ENCODE measurements at regions not wholly inside any gene's neighbourhood (a gene's known extent, or its start where the extent isn't known, plus 50 kb on each side); places are given as distances from the start of the nearest gene placed in this dataset.
"Not testable (repeated sequence)": the region's sequence is repeated elsewhere in the genome, so short reads cannot be mapped to it uniquely, and the experiment has no call there.

- no peak overlapping the region for H3K4me3 Mint-ChIP-seq
- CTCF ChIA-PET: no interaction called here
- DNase-seq: no peak
- H3K27me3 Mint-ChIP-seq: peaks cover 5% of the 10 kb centered on the region
- no peaks in the 10 kb centered on the region for H3K4me1 Mint-ChIP-seq
- no peaks in the 10 kb centered on the region for H3K9me3 Mint-ChIP-seq
- H3K27ac Mint-ChIP-seq: no peak overlapping the region
- H3K36me3 Mint-ChIP-seq: no peaks in the 10 kb centered on the region
Measured at GRCh38 chr1:227508431-227508830, 54.9 kb upstream of the ZNF678 start.

- H3K27ac Mint-ChIP-seq, H3K27me3 Mint-ChIP-seq, H3K36me3 Mint-ChIP-seq, DNase-seq, H3K4me3 Mint-ChIP-seq, H3K9me3 Mint-ChIP-seq, H3K4me1 Mint-ChIP-seq, CTCF ChIA-PET: not testable (repeated sequence)
Measured at GRCh38 chr1:227506490-227507393, 56.6 kb upstream of the ZNF678 start.

- H3K36me3 Mint-ChIP-seq, DNase-seq, CTCF ChIA-PET, H3K27ac Mint-ChIP-seq, H3K4me1 Mint-ChIP-seq, H3K9me3 Mint-ChIP-seq, H3K4me3 Mint-ChIP-seq, H3K27me3 Mint-ChIP-seq: not testable (repeated sequence)
Measured at GRCh38 chr1:227496045-227496444, 67.3 kb upstream of the ZNF678 start.

GRCh38 chr1:227493863-227494551 lies 69.3 kb upstream of the ZNF678 start:
- H3K9me3 Mint-ChIP-seq, H3K27ac Mint-ChIP-seq, H3K4me3 Mint-ChIP-seq, H3K27me3 Mint-ChIP-seq, DNase-seq, H3K36me3 Mint-ChIP-seq, CTCF ChIA-PET, H3K4me1 Mint-ChIP-seq: not testable (repeated sequence)

GRCh38 chr1:227490478-227490877 lies 72.9 kb upstream of the ZNF678 start:
- CTCF ChIA-PET: no interaction called here
- Mint-ChIP-seq H3K4me3 (no peak overlapping the region), H3K27me3 (peaks cover 10% of the 10 kb centered on the region), H3K36me3 (no peaks in the 10 kb centered on the region), H3K4me1 (no peaks in the 10 kb centered on the region), H3K9me3 (peaks cover 1% of the 10 kb centered on the region), H3K27ac (no peak overlapping the region)
- no peak for DNase-seq

GRCh38 chr1:227490001-227490400 lies 73.4 kb upstream of the ZNF678 start:
- Mint-ChIP-seq H3K4me3 (no peak overlapping the region), H3K4me1 (no peaks in the 10 kb centered on the region), H3K36me3 (no peaks in the 10 kb centered on the region), H3K27ac (no peak overlapping the region), H3K9me3 (peaks cover 1% of the 10 kb centered on the region), H3K27me3 (peaks cover 10% of the 10 kb centered on the region)
- no peak for DNase-seq
- CTCF ChIA-PET: interaction anchor here (0.9 kb wide), 1 partner anchor 9 kb away, joined by 3 read pairs; no protein-coding TSS in a partner anchor

- Mint-ChIP-seq H3K9me3 (peaks cover 1% of the 10 kb centered on the region), H3K27ac (no peak overlapping the region), H3K4me1 (no peaks in the 10 kb centered on the region), H3K36me3 (no peaks in the 10 kb centered on the region), H3K4me3 (no peak overlapping the region), H3K27me3 (peaks cover 10% of the 10 kb centered on the region)
- no peak for DNase-seq
- CTCF ChIA-PET: interaction anchor here (0.9 kb wide), 1 partner anchor 8 kb away, joined by 3 read pairs; no protein-coding TSS in a partner anchor
Measured at GRCh38 chr1:227489572-227489971, 73.8 kb upstream of the ZNF678 start.

- CTCF ChIA-PET: interaction anchor here (1.2 kb wide), 1 partner anchor 466 kb away, joined by 3 read pairs; no protein-coding TSS in a partner anchor
- no peaks in the 10 kb centered on the region for H3K36me3 Mint-ChIP-seq
- no peak overlapping the region for H3K4me3 Mint-ChIP-seq
- no peaks in the 10 kb centered on the region for H3K4me1 Mint-ChIP-seq
- H3K27me3 Mint-ChIP-seq: peaks cover 10% of the 10 kb centered on the region
- no peak for DNase-seq
- peaks cover 1% of the 10 kb centered on the region for H3K9me3 Mint-ChIP-seq
- H3K27ac Mint-ChIP-seq: no peak overlapping the region
Measured at GRCh38 chr1:227487606-227488005, 75.8 kb upstream of the ZNF678 start.

- Mint-ChIP-seq H3K36me3 (no peaks in the 10 kb centered on the region), H3K4me3 (no peak overlapping the region), H3K9me3 (peaks cover 1% of the 10 kb centered on the region), H3K4me1 (no peaks in the 10 kb centered on the region), H3K27me3 (peaks cover 14% of the 10 kb centered on the region), H3K27ac (no peak overlapping the region)
- CTCF ChIA-PET: no interaction called here
- DNase-seq: no peak
Measured at GRCh38 chr1:227486559-227486958, 76.8 kb upstream of the ZNF678 start.

- Mint-ChIP-seq H3K27me3 (peaks cover 18% of the 10 kb centered on the region), H3K36me3 (no peaks in the 10 kb centered on the region), H3K4me3 (no peak overlapping the region), H3K27ac (no peak overlapping the region), H3K4me1 (no peaks in the 10 kb centered on the region), H3K9me3 (no peaks in the 10 kb centered on the region)
- no peak for DNase-seq
- CTCF ChIA-PET: interaction anchor here (0.9 to 1.5 kb wide), 3 partner anchors 8 to 249 kb away, joined by 3 to 4 read pairs (median 4); no protein-coding TSS in a partner anchor
Measured at GRCh38 chr1:227482023-227482299, 81.4 kb upstream of the ZNF678 start.

GRCh38 chr1:227474072-227474471 lies 89.3 kb upstream of the ZNF678 start:
- H3K27ac Mint-ChIP-seq, H3K4me3 Mint-ChIP-seq, H3K9me3 Mint-ChIP-seq, DNase-seq, H3K4me1 Mint-ChIP-seq, H3K36me3 Mint-ChIP-seq: not testable (repeated sequence)
- peaks cover 14% of the 10 kb centered on the region for H3K27me3 Mint-ChIP-seq
- CTCF ChIA-PET: interaction anchor here (1.0 kb wide), 1 partner anchor 41 kb away, joined by 3 read pairs; no protein-coding TSS in a partner anchor

GRCh38 chr1:227472772-227473171 lies 90.6 kb upstream of the ZNF678 start:
- no peak for DNase-seq
- CTCF ChIA-PET: no interaction called here
- H3K36me3 Mint-ChIP-seq: no peaks in the 10 kb centered on the region

GRCh38 chr1:227470688-227471087 lies 92.7 kb upstream of the ZNF678 start:
- CTCF ChIA-PET: no interaction called here
- Mint-ChIP-seq H3K36me3 (no peaks in the 10 kb centered on the region), H3K27me3 (peaks cover 14% of the 10 kb centered on the region), H3K27ac (no peak overlapping the region), H3K4me3 (no peak overlapping the region), H3K9me3 (no peaks in the 10 kb centered on the region), H3K4me1 (no peaks in the 10 kb centered on the region)
- DNase-seq: no peak

More at GRCh38 chr1:227472772-227473171, 90.6 kb upstream of the ZNF678 start:
- Mint-ChIP-seq H3K9me3 (no peaks in the 10 kb centered on the region), H3K4me1 (no peaks in the 10 kb centered on the region), H3K27me3 (peaks cover 14% of the 10 kb centered on the region), H3K4me3 (no peak overlapping the region), H3K27ac (no peak overlapping the region)

- Mint-ChIP-seq H3K4me1 (no peaks in the 10 kb centered on the region), H3K27me3 (peaks cover 14% of the 10 kb centered on the region), H3K27ac (no peak overlapping the region), H3K4me3 (no peak overlapping the region), H3K36me3 (no peaks in the 10 kb centered on the region), H3K9me3 (no peaks in the 10 kb centered on the region)
- CTCF ChIA-PET: no interaction called here
- DNase-seq: no peak
Measured at GRCh38 chr1:227469708-227470107, 93.6 kb upstream of the ZNF678 start.

All from activated naive CD4-positive, alpha-beta T cell treated with anti-CD3 and anti-CD28 coated beads, Interleukin-2, amount 10 ng/mL, durations not matched to agents 7 days and 5 days (primary cell).